HG02885 (cell line): ENCODE measurements at regions not wholly inside any gene's neighbourhood (a gene's known extent, or its start where the extent isn't known, plus 50 kb on each side); places are given as distances from the start of the nearest gene placed in this dataset.
"Not testable (repeated sequence)": the region's sequence is repeated elsewhere in the genome, so short reads cannot be mapped to it uniquely, and the experiment has no call there.

Source experiments
- ATAC-seq: cut with Tn5 transposase; IDR thresholded peaks from one replicate; pipeline ENCODE4 v1.9.1; 2021; ENCODE audit warnings: mild to moderate bottlenecking; ENCODE audit not compliant: unreplicated experiment, poor library complexity

- ATAC-seq, result no peak
Measured at GRCh38 chr13:109301726-109302125, 484.7 kb downstream of the IRS2 start.

- ATAC-seq, result no peak
Measured at GRCh38 chr13:109301276-109301675, 485.1 kb downstream of the IRS2 start.

GRCh38 chr13:109297628-109298027 is 488.8 kb downstream of the IRS2 start:
- ATAC-seq, result no peak

- no peak for ATAC-seq
Measured at GRCh38 chr13:109293166-109293565, 493.2 kb downstream of the IRS2 start.

- ATAC-seq, result no peak
Measured at GRCh38 chr13:109288151-109288709, 498.2 kb downstream of the IRS2 start.

- no peak for ATAC-seq
Measured at GRCh38 chr13:109287553-109287952, 498.8 kb downstream of the IRS2 start.

GRCh38 chr13:109285586-109285985 is 500.8 kb downstream of the IRS2 start:
- no peak for ATAC-seq

- ATAC-seq, result no peak
Measured at GRCh38 chr13:109281903-109282635, 504.3 kb downstream of the IRS2 start.

GRCh38 chr13:109281017-109281902 is 505.1 kb downstream of the IRS2 start:
- ATAC-seq, result no peak

- ATAC-seq, result no peak
Measured at GRCh38 chr13:109276261-109276660, 510.1 kb downstream of the IRS2 start.

- no peak for ATAC-seq
Measured at GRCh38 chr13:109275852-109276251, 510.5 kb downstream of the IRS2 start.

- no peak for ATAC-seq
Measured at GRCh38 chr13:109275139-109275745, 511.1 kb downstream of the IRS2 start.

- no peak for ATAC-seq
Measured at GRCh38 chr13:109274188-109274821, 512.1 kb downstream of the IRS2 start.

GRCh38 chr13:109273326-109273751 is 513.0 kb downstream of the IRS2 start:
- ATAC-seq, result no peak

- no peak for ATAC-seq
Measured at GRCh38 chr13:109272595-109273325, 513.6 kb downstream of the IRS2 start.

GRCh38 chr13:109271555-109272541 is 514.5 kb downstream of the IRS2 start:
- no peak for ATAC-seq

- no peak for ATAC-seq
Measured at GRCh38 chr13:109271061-109271460, 515.3 kb downstream of the IRS2 start.

GRCh38 chr13:109269381-109269780 is 517.0 kb downstream of the IRS2 start:
- ATAC-seq, result not testable (repeated sequence)
